ENCODE measurements at regions not wholly inside any gene's neighbourhood (a gene's known extent, or its start where the extent isn't known, plus 50 kb on each side); places are given as distances from the start of the nearest gene placed in this dataset.

GRCh38 chr12:85603556-85603955 lies 232.7 kb downstream of the RASSF9 start:
- TF ChIP-seq CTCF (IDR thresholded peaks at IDR 0.05; ENCODE audit: poor library complexity): no peak
- no peak for TF ChIP-seq EZH2 (IDR thresholded peaks at IDR 0.05; ENCODE audit: borderline replicate concordance)
